OCI-LY7 (cell line): ENCODE measurements at regions not wholly inside any gene's neighbourhood (a gene's known extent, or its start where the extent isn't known, plus 50 kb on each side); places are given as distances from the start of the nearest gene placed in this dataset.

ENCODE experiments used
- EZH2phosphoT487 ChIP-seq: fragments of 200-600 bp; sonication (generic); IDR thresholded peaks from 2 replicates; pipeline ENCODE4 v1.6.1; 2018; ENCODE audit warnings: low read depth, borderline replicate concordance, mild to moderate bottlenecking, mixed run types, antibody characterized with exemption, low read length, moderate library complexity, mixed read lengths
- TF ChIP-seq, protein P1 (sequence below): fragments of 200-600 bp; sonication (generic); conservative IDR thresholded peaks from 2 replicates; pipeline ENCODE4 v1.5.1; 2014; ENCODE audit warnings: mild to moderate bottlenecking, antibody characterized with exemption, low read length, moderate library complexity, mixed read lengths

DNA sequence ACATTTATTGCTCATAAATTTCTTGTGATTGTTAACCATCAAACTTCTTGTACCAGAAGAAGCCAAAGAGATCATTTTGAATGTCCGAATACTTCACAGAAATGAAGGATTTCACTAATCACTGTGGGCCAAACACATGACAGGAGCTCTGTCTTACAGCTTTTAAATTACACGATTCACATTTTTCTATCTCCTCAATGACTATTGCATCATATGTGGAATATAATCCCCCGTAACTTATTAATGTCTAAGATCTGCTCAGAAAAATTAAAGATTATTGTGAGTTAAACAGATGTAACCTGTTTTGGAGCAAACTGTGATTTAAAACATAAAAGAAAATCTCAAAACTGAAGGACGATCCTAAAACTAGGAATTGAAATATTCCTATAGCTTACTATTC, 645.2 kb upstream of the COX7C start:
- TF ChIP-seq, protein P1, sequence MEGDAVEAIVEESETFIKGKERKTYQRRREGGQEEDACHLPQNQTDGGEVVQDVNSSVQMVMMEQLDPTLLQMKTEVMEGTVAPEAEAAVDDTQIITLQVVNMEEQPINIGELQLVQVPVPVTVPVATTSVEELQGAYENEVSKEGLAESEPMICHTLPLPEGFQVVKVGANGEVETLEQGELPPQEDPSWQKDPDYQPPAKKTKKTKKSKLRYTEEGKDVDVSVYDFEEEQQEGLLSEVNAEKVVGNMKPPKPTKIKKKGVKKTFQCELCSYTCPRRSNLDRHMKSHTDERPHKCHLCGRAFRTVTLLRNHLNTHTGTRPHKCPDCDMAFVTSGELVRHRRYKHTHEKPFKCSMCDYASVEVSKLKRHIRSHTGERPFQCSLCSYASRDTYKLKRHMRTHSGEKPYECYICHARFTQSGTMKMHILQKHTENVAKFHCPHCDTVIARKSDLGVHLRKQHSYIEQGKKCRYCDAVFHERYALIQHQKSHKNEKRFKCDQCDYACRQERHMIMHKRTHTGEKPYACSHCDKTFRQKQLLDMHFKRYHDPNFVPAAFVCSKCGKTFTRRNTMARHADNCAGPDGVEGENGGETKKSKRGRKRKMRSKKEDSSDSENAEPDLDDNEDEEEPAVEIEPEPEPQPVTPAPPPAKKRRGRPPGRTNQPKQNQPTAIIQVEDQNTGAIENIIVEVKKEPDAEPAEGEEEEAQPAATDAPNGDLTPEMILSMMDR = no peak
- no peak for TF ChIP-seq EZH2phosphoT487
